Spleen (tissue), 11 donors: ENCODE measurements at regions not wholly inside any gene's neighbourhood (a gene's known extent, or its start where the extent isn't known, plus 50 kb on each side); places are given as distances from the start of the nearest gene placed in this dataset.

Source experiments
- DNase-seq: peaks from one replicate; pipeline ENCODE4 v3.0.0-alpha.2; 2020
- H3K27ac ChIP-seq, 8 donors: fragments of 200-600 bp; sonication (generic) in 7 of 8; 1 replicate in 4 of 8; 2 replicates in 4 of 8; pipeline versions ENCODE4 v1.5.0 to v1.8.0; 2016 to 2021; ENCODE audit warnings: inconsistent platforms in 4 of 8, mild to moderate bottlenecking in 4 of 8, moderate library complexity in 1 of 8
- H3K27me3 ChIP-seq, 7 donors: fragments of 200-600 bp; sonication (generic) in 6 of 7; replicated peaks in 1 of 7; 1 replicate in 4 of 7; 2 replicates in 3 of 7; pipeline versions ENCODE4 v1.5.0 to v1.8.0; 2016 to 2021; ENCODE audit warnings: inconsistent platforms in 3 of 7, mild to moderate bottlenecking in 1 of 7
- H3K36me3 ChIP-seq, 6 donors: fragments of 200-600 bp; sonication (generic) in 5 of 6; 1 replicate in 4 of 6; 2 replicates in 2 of 6; pipeline versions ENCODE4 v1.5.0 to v1.8.0; 2016 to 2021; ENCODE audit warnings: inconsistent platforms in 2 of 6
- H3K4me1 ChIP-seq, 6 donors: fragments of 200-600 bp; sonication (generic) in 5 of 6; 1 replicate in 3 of 6; 2 replicates in 3 of 6; pipeline versions ENCODE4 v1.5.0 to v1.8.0; 2016 to 2021; ENCODE audit warnings: inconsistent platforms in 3 of 6
- H3K4me3 ChIP-seq, 8 donors: fragments of 200-600 bp; sonication (generic) in 7 of 8; 1 replicate in 4 of 8; 2 replicates in 4 of 8; pipeline versions ENCODE4 v1.5.0 to v1.8.0; 2016 to 2021; ENCODE audit warnings: inconsistent platforms in 4 of 8, mild to moderate bottlenecking in 4 of 8, moderate library complexity in 2 of 8
- H3K9me3 ChIP-seq, 8 donors: fragments of 200-600 bp; sonication (generic) in 7 of 8; 1 replicate in 4 of 8; 2 replicates in 4 of 8; pipeline versions ENCODE4 v1.5.0 to v1.8.0; 2016 to 2021; ENCODE audit warnings: inconsistent platforms in 4 of 8
- POLR2A ChIP-seq, 3 donors: fragments of 450-650 bp; IDR thresholded peaks; one replicate each; pipeline ENCODE4 v1.5.1; 2017; ENCODE audit warnings: antibody characterized with exemption in 3 of 3, mild to moderate bottlenecking in 1 of 3
- POLR2AphosphoS5 ChIP-seq, 3 donors: sonication (generic); formaldehyde crosslinking; IDR thresholded peaks; one replicate each; pipeline ENCODE4 v1.5.1; 2017; ENCODE audit warnings: antibody characterized with exemption in 3 of 3
- WGBS, 5 donors: extraction: QIAGEN DNeasy Blood & Tissue Kit in 3 of 5; methylation state at CpG; one replicate each; pipeline versions ENCODE4 v1.1.5 to v1.1.7; 2013 to 2018; 5-methylcytosine and 5-hydroxymethylcytosine counted together
- intact Hi-C: fragments of 100-400 bp; cut with DNase I; formaldehyde crosslinking; loops from one replicate; pipeline ENCODE4 v1.15.0; 2023; ENCODE audit warnings: low total_unique reads
- TF ChIP-seq, protein P1 (sequence below), 11 experiments: fragments of 200-600 bp in 7 of 11; fragments of 450-650 bp in 4 of 11; sonication (generic) in 4 of 11; IDR thresholded peaks in 8 of 11; conservative IDR thresholded peaks in 3 of 11; 1 replicate in 7 of 11; 2 replicates in 4 of 11; pipeline versions ENCODE4 v1.4.0 to v1.8.0; 2016 to 2021; ENCODE audit warnings: antibody characterized with exemption in 11 of 11, inconsistent platforms in 4 of 11, mild to moderate bottlenecking in 1 of 11
- donor health status: healthy with polysubstance abuse.
- donor health status: DM: no; HTN: no; CAD: no; lungs with moderate emphysema.
- donor health status: DM: no; HTN: no; CAD: no.
- donor health status: Bipolar disorder and iron deficiency.
- donor health status: healthy.
- donor health status: DM: no; HTN: no; CAD: no.
- donor health status: DM: yes; HTN: yes; CAD: no.

DNA sequence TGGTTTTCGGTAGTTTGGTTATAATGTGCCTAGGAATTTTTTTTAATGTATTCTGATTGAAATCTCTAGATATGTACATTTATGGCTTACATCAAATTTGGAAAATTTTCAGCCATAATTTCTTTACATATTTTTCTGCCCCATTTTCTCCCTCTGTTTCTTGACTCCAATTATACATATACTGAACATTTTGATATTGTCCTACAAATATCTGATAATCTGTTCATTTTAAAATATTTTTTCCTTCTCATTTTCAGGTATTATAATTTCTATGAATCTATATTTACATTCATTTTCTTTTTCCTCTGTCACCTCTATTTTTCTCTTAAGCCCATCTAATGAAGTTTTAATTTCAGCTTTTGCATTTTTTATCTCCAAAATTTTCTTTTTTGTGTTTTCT is 82.7 kb upstream of the TMLHE start:
- H3K4me1 ChIP-seq: no peaks in the 10 kb centered on the region
- peaks cover 0 to 7% (median 0%) of the 10 kb centered on the region in 8 donors for H3K9me3 ChIP-seq
- H3K4me3 ChIP-seq: no peak overlapping the region
- H3K36me3 ChIP-seq: no peaks in the 10 kb centered on the region
- no peak for DNase-seq
- TF ChIP-seq POLR2AphosphoS5 (IDR thresholded peaks at IDR 0.05) (no peak), POLR2A (IDR thresholded peaks at IDR 0.05) (no peak)
- TF ChIP-seq, protein P1, sequence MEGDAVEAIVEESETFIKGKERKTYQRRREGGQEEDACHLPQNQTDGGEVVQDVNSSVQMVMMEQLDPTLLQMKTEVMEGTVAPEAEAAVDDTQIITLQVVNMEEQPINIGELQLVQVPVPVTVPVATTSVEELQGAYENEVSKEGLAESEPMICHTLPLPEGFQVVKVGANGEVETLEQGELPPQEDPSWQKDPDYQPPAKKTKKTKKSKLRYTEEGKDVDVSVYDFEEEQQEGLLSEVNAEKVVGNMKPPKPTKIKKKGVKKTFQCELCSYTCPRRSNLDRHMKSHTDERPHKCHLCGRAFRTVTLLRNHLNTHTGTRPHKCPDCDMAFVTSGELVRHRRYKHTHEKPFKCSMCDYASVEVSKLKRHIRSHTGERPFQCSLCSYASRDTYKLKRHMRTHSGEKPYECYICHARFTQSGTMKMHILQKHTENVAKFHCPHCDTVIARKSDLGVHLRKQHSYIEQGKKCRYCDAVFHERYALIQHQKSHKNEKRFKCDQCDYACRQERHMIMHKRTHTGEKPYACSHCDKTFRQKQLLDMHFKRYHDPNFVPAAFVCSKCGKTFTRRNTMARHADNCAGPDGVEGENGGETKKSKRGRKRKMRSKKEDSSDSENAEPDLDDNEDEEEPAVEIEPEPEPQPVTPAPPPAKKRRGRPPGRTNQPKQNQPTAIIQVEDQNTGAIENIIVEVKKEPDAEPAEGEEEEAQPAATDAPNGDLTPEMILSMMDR (IDR thresholded peaks at IDR 0.05 in 8 of 11, conservative IDR thresholded peaks at IDR 0.05 in 3 of 11): no peak
- WGBS, 5 donors: 91 to 100% (median 94%) methylated on average over 1 of the region's 1 CpG
- H3K27me3 ChIP-seq: no peaks in the 10 kb centered on the region
- intact Hi-C loops: no loop called here
- H3K27ac ChIP-seq: no peak overlapping the region

DNA sequence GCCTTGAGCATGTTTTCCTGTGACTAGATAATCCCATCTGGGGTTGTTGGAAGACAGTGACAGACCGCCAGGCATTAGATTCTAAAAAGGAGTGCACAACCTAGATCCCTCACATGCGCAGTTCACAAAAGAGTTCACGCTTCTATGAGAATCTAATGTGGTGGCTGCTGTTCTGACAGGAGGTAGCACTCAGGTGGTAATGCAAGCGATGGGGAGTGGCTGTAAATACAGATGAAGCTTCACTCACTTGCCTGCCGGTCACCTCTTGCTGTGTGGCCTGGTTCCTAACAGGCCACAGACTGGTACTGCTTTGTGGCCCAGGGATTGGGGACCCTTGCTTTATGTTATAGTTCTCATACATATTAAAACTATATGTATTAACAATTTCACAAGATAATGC is 81.9 kb upstream of the TMLHE start:
- Histone ChIP-seq H3K36me3 (no peaks in the 10 kb centered on the region), H3K4me3 (no peak overlapping the region), H3K27me3 (no peaks in the 10 kb centered on the region), H3K9me3 (peaks cover 0 to 7% (median 0%) of the 10 kb centered on the region in 8 donors), H3K27ac (no peak overlapping the region), H3K4me1 (no peaks in the 10 kb centered on the region)
- TF ChIP-seq POLR2A (IDR thresholded peaks at IDR 0.05) (no peak), POLR2AphosphoS5 (IDR thresholded peaks at IDR 0.05) (no peak)
- TF ChIP-seq, protein P1 (IDR thresholded peaks at IDR 0.05 in 8 of 11, conservative IDR thresholded peaks at IDR 0.05 in 3 of 11): no peak
- DNase-seq: no peak
- WGBS, 5 donors: 82 to 97% (median 92%) methylated on average over 5 of the region's 5 CpGs
- intact Hi-C loops: no loop called here

DNA sequence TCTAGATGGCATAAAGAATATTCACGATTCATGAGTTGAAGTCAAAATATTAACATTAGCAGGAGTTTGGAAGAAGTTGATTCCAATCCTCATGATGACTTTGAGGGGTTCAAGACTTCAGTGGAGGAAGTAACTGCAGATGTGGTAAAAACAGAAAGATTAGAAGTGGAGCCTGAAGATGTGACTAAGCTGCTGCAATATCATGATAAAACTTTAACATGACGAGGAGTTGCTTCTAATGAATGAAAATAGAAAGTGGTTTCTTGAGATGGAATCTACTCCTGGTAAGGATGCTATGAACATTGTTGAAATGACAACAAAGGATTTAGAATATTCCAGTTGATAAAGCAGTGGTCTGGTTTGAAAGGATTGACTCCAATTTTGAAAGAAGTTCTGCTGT is 70.1 kb upstream of the TMLHE start:
- TF ChIP-seq, protein P1 (IDR thresholded peaks at IDR 0.05 in 8 of 11, conservative IDR thresholded peaks at IDR 0.05 in 3 of 11): no peak
- TF ChIP-seq POLR2A (IDR thresholded peaks at IDR 0.05) (no peak), POLR2AphosphoS5 (IDR thresholded peaks at IDR 0.05) (no peak)
- DNase-seq: no peak
- intact Hi-C loops: no loop called here
- WGBS, 5 donors: 46 to 87% (median 57%) methylated on average over 2 of the region's 2 CpGs
- no peaks in the 10 kb centered on the region for H3K36me3 ChIP-seq
- H3K4me1 ChIP-seq: no peaks in the 10 kb centered on the region
- H3K9me3 ChIP-seq: peaks cover 0 to 8% (median 0%) of the 10 kb centered on the region in 8 donors
- H3K27ac ChIP-seq: no peak overlapping the region
- H3K27me3 ChIP-seq: no peaks in the 10 kb centered on the region
- H3K4me3 ChIP-seq: no peak overlapping the region

DNA sequence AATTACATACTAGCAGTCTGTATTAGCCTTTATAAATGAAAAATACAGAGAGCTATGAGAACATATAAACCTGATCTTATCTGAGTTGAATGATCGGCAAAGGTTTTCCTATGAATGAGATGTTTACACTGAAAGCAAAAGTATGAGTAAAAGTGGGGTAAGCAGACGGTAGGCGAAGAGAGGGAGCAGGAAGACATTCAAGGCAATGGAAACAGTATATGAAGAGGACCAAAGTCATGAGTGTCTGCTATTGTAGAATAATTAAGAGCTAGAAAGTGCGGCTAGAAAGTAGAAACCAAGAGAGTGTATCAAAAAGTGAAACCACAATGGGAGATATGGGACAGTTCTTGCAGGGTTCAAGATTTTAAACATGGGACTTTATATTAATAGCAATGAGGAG is 67.0 kb upstream of the TMLHE start:
- H3K4me3 ChIP-seq: no peak overlapping the region
- no peak for DNase-seq
- H3K27me3 ChIP-seq: no peaks in the 10 kb centered on the region
- intact Hi-C loops: no loop called here
- 80 to 99% (median 90%) methylated on average over 4 of the region's 4 CpGs for WGBS, 5 donors
- TF ChIP-seq, protein P1 (IDR thresholded peaks at IDR 0.05 in 8 of 11, conservative IDR thresholded peaks at IDR 0.05 in 3 of 11): no peak
- TF ChIP-seq POLR2A (IDR thresholded peaks at IDR 0.05) (no peak), POLR2AphosphoS5 (IDR thresholded peaks at IDR 0.05) (no peak)
- no peaks in the 10 kb centered on the region for H3K36me3 ChIP-seq
- H3K9me3 ChIP-seq: no peaks in the 10 kb centered on the region
- H3K4me1 ChIP-seq: no peaks in the 10 kb centered on the region
- no peak overlapping the region for H3K27ac ChIP-seq
